ENCODE measurements at regions not wholly inside any gene's neighbourhood (a gene's known extent, or its start where the extent isn't known, plus 50 kb on each side); places are given as distances from the start of the nearest gene placed in this dataset.

DNA sequence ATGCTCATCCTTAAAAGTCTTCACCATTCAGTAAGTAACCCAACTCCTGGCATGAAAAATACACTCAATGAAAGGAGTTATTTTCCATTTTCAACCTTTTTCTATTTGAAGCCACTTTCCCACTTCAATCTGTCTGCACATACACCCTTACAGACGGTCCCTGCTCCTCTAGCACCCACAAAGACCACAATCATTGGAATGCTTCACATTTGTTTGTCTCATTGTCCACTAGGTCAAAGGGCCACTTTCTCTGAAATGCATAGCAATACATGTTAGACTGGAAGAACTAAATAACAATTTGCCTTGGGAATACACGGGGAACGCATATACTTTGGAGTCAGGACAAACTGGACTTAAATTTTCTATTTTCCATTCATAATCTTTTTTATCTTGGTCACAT, 487.1 kb upstream of the C1orf87 start:
- H3K36me3 ChIP-seq (ENCODE audit: insufficient read depth, low read length): no peaks in the 10 kb centered on the region
- peaks cover 6% of the 10 kb centered on the region for H3K9me3 Mint-ChIP-seq
- H3K36me3 Mint-ChIP-seq (ENCODE audit: low read depth): no peaks in the 10 kb centered on the region
- no peak for DNase-seq
- ChIA-PET POLR2A (no interaction called here), CTCF (no interaction called here)
- no peaks in the 10 kb centered on the region for H3K9me3 ChIP-seq (ENCODE audit: control insufficient read depth in 1 of 2, insufficient read depth in 1 of 2, low read length in 2 of 2)
- H3K4me1 ChIP-seq (ENCODE audit: insufficient read depth, low read length): no peaks in the 10 kb centered on the region
- no peaks in the 10 kb centered on the region for H3K27me3 Mint-ChIP-seq
- H3K4me1 Mint-ChIP-seq (ENCODE audit: low read depth): no peaks in the 10 kb centered on the region
- TF ChIP-seq CTCF (IDR thresholded peaks at IDR 0.05): no peak
- no peak overlapping the region for H3K4me3 ChIP-seq (ENCODE audit: low read length)
- no peak overlapping the region for H3K27ac ChIP-seq (ENCODE audit: low read depth in 1 of 2, low read length in 2 of 2)
- no peak for ATAC-seq (ENCODE audit: poor library complexity)
- no peaks in the 10 kb centered on the region for H3K27me3 ChIP-seq (ENCODE audit: control insufficient read depth in 1 of 2, insufficient read depth in 2 of 2, low read length in 2 of 2)
- intact Hi-C loops (cut with DNase I, micrococcal nuclease): no loop called here
- no peak overlapping the region for H3K27ac Mint-ChIP-seq
- no peak overlapping the region for H3K4me3 Mint-ChIP-seq

DNA sequence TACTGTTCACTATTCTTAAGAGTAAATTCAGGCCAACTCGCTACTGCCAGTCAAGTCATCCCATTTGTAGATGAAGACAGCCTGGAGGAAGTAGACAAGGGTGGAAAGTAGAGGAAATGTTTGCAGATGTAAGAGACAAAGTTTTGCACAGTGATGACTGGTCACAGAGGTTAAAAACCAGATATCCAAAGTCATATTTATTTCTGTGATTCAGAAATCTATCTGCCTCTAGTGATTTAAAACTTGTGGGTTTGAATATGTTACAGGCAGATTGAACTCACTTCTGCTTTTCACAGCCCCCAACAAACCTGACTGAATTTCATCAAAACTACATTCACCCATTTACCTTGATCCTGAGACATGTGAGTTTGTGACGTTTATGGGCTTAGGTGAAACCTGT, 484.7 kb upstream of the C1orf87 start:
- intact Hi-C loops (cut with DNase I, micrococcal nuclease): no loop called here
- Mint-ChIP-seq H3K36me3 (ENCODE audit: low read depth) (no peaks in the 10 kb centered on the region), H3K9me3 (peaks cover 4% of the 10 kb centered on the region), H3K27ac (no peak overlapping the region), H3K27me3 (no peaks in the 10 kb centered on the region), H3K4me3 (no peak overlapping the region), H3K4me1 (ENCODE audit: low read depth) (no peaks in the 10 kb centered on the region)
- DNase-seq (no peak), ATAC-seq (ENCODE audit: poor library complexity) (no peak)
- Histone ChIP-seq H3K36me3 (ENCODE audit: insufficient read depth, low read length) (no peaks in the 10 kb centered on the region), H3K9me3 (ENCODE audit: control insufficient read depth in 1 of 2, insufficient read depth in 1 of 2, low read length in 2 of 2) (no peaks in the 10 kb centered on the region), H3K4me1 (ENCODE audit: insufficient read depth, low read length) (no peaks in the 10 kb centered on the region), H3K27ac (ENCODE audit: low read depth in 1 of 2, low read length in 2 of 2) (no peak overlapping the region), H3K4me3 (ENCODE audit: low read length) (no peak overlapping the region), H3K27me3 (ENCODE audit: control insufficient read depth in 1 of 2, insufficient read depth in 2 of 2, low read length in 2 of 2) (no peaks in the 10 kb centered on the region)
- ChIA-PET POLR2A (no interaction called here), CTCF (no interaction called here)
- no peak for TF ChIP-seq CTCF (IDR thresholded peaks at IDR 0.05)

- no peaks in the 10 kb centered on the region for H3K27me3 ChIP-seq (ENCODE audit: control insufficient read depth in 1 of 2, insufficient read depth in 2 of 2, low read length in 2 of 2)
- DNase-seq (no peak), ATAC-seq (ENCODE audit: poor library complexity) (no peak)
- Mint-ChIP-seq H3K9me3 (no peaks in the 10 kb centered on the region), H3K4me3 (no peak overlapping the region), H3K4me1 (ENCODE audit: low read depth) (no peaks in the 10 kb centered on the region), H3K27ac (no peak overlapping the region), H3K27me3 (no peaks in the 10 kb centered on the region), H3K36me3 (ENCODE audit: low read depth) (no peaks in the 10 kb centered on the region)
- no peaks in the 10 kb centered on the region for H3K36me3 ChIP-seq (ENCODE audit: insufficient read depth, low read length)
- H3K4me3 ChIP-seq (ENCODE audit: low read length): no peak overlapping the region
- H3K9me3 ChIP-seq (ENCODE audit: control insufficient read depth in 1 of 2, insufficient read depth in 1 of 2, low read length in 2 of 2): no peaks in the 10 kb centered on the region
- H3K4me1 ChIP-seq (ENCODE audit: insufficient read depth, low read length): no peaks in the 10 kb centered on the region
- H3K27ac ChIP-seq (ENCODE audit: low read depth in 1 of 2, low read length in 2 of 2): no peak overlapping the region
- TF ChIP-seq CTCF (IDR thresholded peaks at IDR 0.05): no peak
- ChIA-PET POLR2A (no interaction called here), CTCF (no interaction called here)
- intact Hi-C loops (cut with DNase I, micrococcal nuclease): no loop called here
Measured at GRCh38 chr1:60553730-60554129, 480.2 kb upstream of the C1orf87 start.

Data from CD4-positive, alpha-beta T cell (primary cell).